ENCODE measurements at regions not wholly inside any gene's neighbourhood (a gene's known extent, or its start where the extent isn't known, plus 50 kb on each side); places are given as distances from the start of the nearest gene placed in this dataset.

GRCh38 chr13:74975111-74975510 lies 506.9 kb downstream of the TBC1D4 start:
- Histone ChIP-seq H3K27ac (no peak overlapping the region), H3K4me1 (ENCODE audit: insufficient read depth) (no peaks in the 10 kb centered on the region), H3K27me3 (no peaks in the 10 kb centered on the region), H3K4me3 (no peak overlapping the region), H3K36me3 (no peaks in the 10 kb centered on the region), H3K9me3 (no peaks in the 10 kb centered on the region)
- WGBS, 3 donors: 78 to 80% (median 79%) methylated on average over 2 of the region's 2 CpGs
- DNase-seq: no peak
- TF ChIP-seq POLR2A (IDR thresholded peaks at IDR 0.05): no peak
- TF ChIP-seq, protein P1, sequence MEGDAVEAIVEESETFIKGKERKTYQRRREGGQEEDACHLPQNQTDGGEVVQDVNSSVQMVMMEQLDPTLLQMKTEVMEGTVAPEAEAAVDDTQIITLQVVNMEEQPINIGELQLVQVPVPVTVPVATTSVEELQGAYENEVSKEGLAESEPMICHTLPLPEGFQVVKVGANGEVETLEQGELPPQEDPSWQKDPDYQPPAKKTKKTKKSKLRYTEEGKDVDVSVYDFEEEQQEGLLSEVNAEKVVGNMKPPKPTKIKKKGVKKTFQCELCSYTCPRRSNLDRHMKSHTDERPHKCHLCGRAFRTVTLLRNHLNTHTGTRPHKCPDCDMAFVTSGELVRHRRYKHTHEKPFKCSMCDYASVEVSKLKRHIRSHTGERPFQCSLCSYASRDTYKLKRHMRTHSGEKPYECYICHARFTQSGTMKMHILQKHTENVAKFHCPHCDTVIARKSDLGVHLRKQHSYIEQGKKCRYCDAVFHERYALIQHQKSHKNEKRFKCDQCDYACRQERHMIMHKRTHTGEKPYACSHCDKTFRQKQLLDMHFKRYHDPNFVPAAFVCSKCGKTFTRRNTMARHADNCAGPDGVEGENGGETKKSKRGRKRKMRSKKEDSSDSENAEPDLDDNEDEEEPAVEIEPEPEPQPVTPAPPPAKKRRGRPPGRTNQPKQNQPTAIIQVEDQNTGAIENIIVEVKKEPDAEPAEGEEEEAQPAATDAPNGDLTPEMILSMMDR (IDR thresholded peaks at IDR 0.05): no peak
- no peak for TF ChIP-seq EP300 (IDR thresholded peaks at IDR 0.05)
- intact Hi-C loops (cut with DNase I): no loop called here

- WGBS, 3 donors: 64 to 75% (median 65%) methylated on average over 5 of the region's 5 CpGs
- no peak for DNase-seq
- Histone ChIP-seq H3K36me3 (no peaks in the 10 kb centered on the region), H3K4me3 (no peak overlapping the region), H3K4me1 (ENCODE audit: insufficient read depth) (no peaks in the 10 kb centered on the region), H3K9me3 (no peaks in the 10 kb centered on the region), H3K27ac (no peak overlapping the region), H3K27me3 (no peaks in the 10 kb centered on the region)
- intact Hi-C loops (cut with DNase I): no loop called here
- TF ChIP-seq EP300 (IDR thresholded peaks at IDR 0.05) (no peak), POLR2A (IDR thresholded peaks at IDR 0.05) (no peak)
- TF ChIP-seq, protein P1 (IDR thresholded peaks at IDR 0.05): no peak
Observed at GRCh38 chr13:74973935-74974879, 507.8 kb downstream of the TBC1D4 start.

- H3K36me3 ChIP-seq: no peaks in the 10 kb centered on the region
- DNase-seq: no peak
- H3K4me1 ChIP-seq (ENCODE audit: insufficient read depth): no peaks in the 10 kb centered on the region
- H3K27me3 ChIP-seq: no peaks in the 10 kb centered on the region
- TF ChIP-seq POLR2A (IDR thresholded peaks at IDR 0.05): no peak
- TF ChIP-seq, protein P1 (IDR thresholded peaks at IDR 0.05): no peak
- TF ChIP-seq EP300 (IDR thresholded peaks at IDR 0.05): no peak
- no peak overlapping the region for H3K4me3 ChIP-seq
- no peaks in the 10 kb centered on the region for H3K9me3 ChIP-seq
- no peak overlapping the region for H3K27ac ChIP-seq
- 79 to 90% (median 88%) methylated on average over 1 of the region's 1 CpG for WGBS, 3 donors
- intact Hi-C loops (cut with DNase I): no loop called here
Observed at GRCh38 chr13:74969419-74969818, 512.5 kb downstream of the TBC1D4 start.

GRCh38 chr13:74966814-74967424 lies 515.0 kb downstream of the TBC1D4 start:
- intact Hi-C loops (cut with DNase I): no loop called here
- Histone ChIP-seq H3K27me3 (no peaks in the 10 kb centered on the region), H3K36me3 (no peaks in the 10 kb centered on the region), H3K4me1 (ENCODE audit: insufficient read depth) (no peaks in the 10 kb centered on the region), H3K27ac (no peak overlapping the region), H3K4me3 (no peak overlapping the region), H3K9me3 (no peaks in the 10 kb centered on the region)
- WGBS, 3 donors: 50 to 55% (median 53%) methylated on average over 5 of the region's 5 CpGs
- DNase-seq: no peak
- TF ChIP-seq, protein P1 (IDR thresholded peaks at IDR 0.05): no peak
- TF ChIP-seq POLR2A (IDR thresholded peaks at IDR 0.05) (no peak), EP300 (IDR thresholded peaks at IDR 0.05) (no peak)

Measured in ovary (tissue), 7 donors.